Endothelial cell (in vitro differentiated cells): ENCODE measurements at regions not wholly inside any gene's neighbourhood (a gene's known extent, or its start where the extent isn't known, plus 50 kb on each side); places are given as distances from the start of the nearest gene placed in this dataset.

Source experiments
- DNase-seq: peaks from one replicate; pipeline ENCODE4 v3.0.0; 2021; ENCODE audit warnings: low spot score
- H3K27ac Mint-ChIP-seq: one replicate; pipeline ENCODE4 v1.8.0; 2021; ENCODE audit warnings: mixed read lengths, inconsistent platforms; ENCODE audit not compliant: unreplicated experiment
- H3K27me3 Mint-ChIP-seq: one replicate; pipeline ENCODE4 v1.8.0; 2021; ENCODE audit warnings: mild to moderate bottlenecking, moderate library complexity, mixed read lengths, inconsistent platforms; ENCODE audit not compliant: unreplicated experiment
- H3K36me3 Mint-ChIP-seq: one replicate; pipeline ENCODE4 v1.8.0; 2021; ENCODE audit warnings: mild to moderate bottlenecking, low read depth, mixed read lengths, inconsistent platforms; ENCODE audit not compliant: unreplicated experiment
- H3K4me1 Mint-ChIP-seq: one replicate; pipeline ENCODE4 v1.8.0; 2021; ENCODE audit warnings: mild to moderate bottlenecking, mixed read lengths, inconsistent platforms; ENCODE audit not compliant: unreplicated experiment
- H3K4me3 Mint-ChIP-seq: one replicate; pipeline ENCODE4 v1.8.0; 2021; ENCODE audit warnings: mild to moderate bottlenecking, mixed read lengths, inconsistent platforms; ENCODE audit not compliant: unreplicated experiment
- H3K9me3 Mint-ChIP-seq: one replicate; pipeline ENCODE4 v1.8.0; 2021; ENCODE audit warnings: mixed read lengths, inconsistent platforms; ENCODE audit not compliant: unreplicated experiment
- CTCF ChIP-seq: fragments of 200-600 bp; sonication (generic); IDR thresholded peaks from one replicate; pipeline ENCODE4 v1.5.0; 2021; ENCODE audit warnings: antibody characterized with exemption; ENCODE audit not compliant: unreplicated experiment

GRCh38 chr7:30223896-30224295, 60.5 kb upstream of the ZNRF2 start:
- H3K4me3 Mint-ChIP-seq = no peak overlapping the region

GRCh38 chr7:30224511-30225062, 59.8 kb upstream of the ZNRF2 start:
- no peak for DNase-seq
- Mint-ChIP-seq H3K36me3 (no peaks in the 10 kb centered on the region), H3K27me3 (no peaks in the 10 kb centered on the region), H3K4me3 (no peak overlapping the region), H3K9me3 (no peaks in the 10 kb centered on the region), H3K27ac (no peak overlapping the region), H3K4me1 (peaks cover 7% of the 10 kb centered on the region)
- TF ChIP-seq CTCF = no peak

More at GRCh38 chr7:30223896-30224295, 60.5 kb upstream of the ZNRF2 start:
- TF ChIP-seq CTCF = no peak
- Mint-ChIP-seq H3K36me3 (no peaks in the 10 kb centered on the region), H3K9me3 (no peaks in the 10 kb centered on the region), H3K4me1 (peaks cover 7% of the 10 kb centered on the region), H3K27me3 (no peaks in the 10 kb centered on the region), H3K27ac (no peak overlapping the region)
- no peak for DNase-seq

- Mint-ChIP-seq H3K9me3 (no peaks in the 10 kb centered on the region), H3K4me3 (no peak overlapping the region), H3K36me3 (no peaks in the 10 kb centered on the region), H3K4me1 (peaks cover 7% of the 10 kb centered on the region), H3K27ac (no peak overlapping the region), H3K27me3 (no peaks in the 10 kb centered on the region)
- no peak for TF ChIP-seq CTCF
- no peak for DNase-seq
Observed at GRCh38 chr7:30225863-30226613, 58.4 kb upstream of the ZNRF2 start.

GRCh38 chr7:30226614-30227268, 57.7 kb upstream of the ZNRF2 start:
- Mint-ChIP-seq H3K4me1 (peaks cover 7% of the 10 kb centered on the region), H3K36me3 (no peaks in the 10 kb centered on the region), H3K27ac (no peak overlapping the region), H3K9me3 (no peaks in the 10 kb centered on the region), H3K4me3 (no peak overlapping the region), H3K27me3 (no peaks in the 10 kb centered on the region)
- TF ChIP-seq CTCF = peak; percentile 11
- DNase-seq = peak; percentile 47

- H3K9me3 Mint-ChIP-seq = no peaks in the 10 kb centered on the region
- H3K27ac Mint-ChIP-seq = no peak overlapping the region
- no peaks in the 10 kb centered on the region for H3K36me3 Mint-ChIP-seq
- no peak for TF ChIP-seq CTCF
- no peak for DNase-seq
- H3K27me3 Mint-ChIP-seq = no peaks in the 10 kb centered on the region
- H3K4me1 Mint-ChIP-seq = peaks cover 4% of the 10 kb centered on the region
- no peak overlapping the region for H3K4me3 Mint-ChIP-seq
Observed at GRCh38 chr7:30231271-30231670, 53.1 kb upstream of the ZNRF2 start.
